ENCODE measurements at regions not wholly inside any gene's neighbourhood (a gene's known extent, or its start where the extent isn't known, plus 50 kb on each side); places are given as distances from the start of the nearest gene placed in this dataset.

- Histone ChIP-seq H2BK20ac (ENCODE audit: low read depth, low read length) (no peak overlapping the region; the same call in 1 of the 2 replicates), H2AK5ac (ENCODE audit: low read depth, low read length) (no peak overlapping the region), H2BK5ac (ENCODE audit: low read depth, low read length, poor library complexity, severe bottlenecking) (no peak overlapping the region), H3K79me1 (ENCODE audit: low read depth in 1 of 2, low read length in 2 of 2) (no peaks in the 10 kb centered on the region), H3K4ac (ENCODE audit: low read depth, low read length) (no peak overlapping the region), H3K9ac (ENCODE audit: low read depth, low read length) (no peak overlapping the region), H3K4me1 (ENCODE audit: control insufficient read depth, insufficient read depth, low read length) (no peaks in the 10 kb centered on the region), H2BK15ac (ENCODE audit: low read depth, low read length) (no peak overlapping the region), H2AK9ac (replicated peaks; ENCODE audit: low read depth, low read length, poor library complexity) (no peak overlapping the region), H3K56ac (ENCODE audit: extremely low read depth, insufficient read depth, low read length) (no peak overlapping the region), H3K9me3 (ENCODE audit: control insufficient read depth, insufficient read depth, low read length) (no peaks in the 10 kb centered on the region), H2BK120ac (ENCODE audit: low read depth, low read length) (no peak overlapping the region; the same call in 1 of the 2 replicates), H3K27ac (ENCODE audit: insufficient read depth, low read length) (no peak overlapping the region), H3K14ac (replicated peaks; ENCODE audit: low read depth, low read length) (no peak overlapping the region), H4K5ac (ENCODE audit: low read depth, low read length) (no peak overlapping the region), H3K18ac (ENCODE audit: low read depth, low read length) (no peak overlapping the region), H2AFZ (replicated peaks; ENCODE audit: low read length, poor library complexity) (no peak overlapping the region), H3K4me3 (ENCODE audit: insufficient read depth, low read depth, low read length) (no peak overlapping the region), H3K23ac (ENCODE audit: low read depth, low read length) (no peak overlapping the region), H4K8ac (ENCODE audit: low read depth in 2 of 2, low read length in 2 of 2) (no peak overlapping the region), H4K20me1 (ENCODE audit: insufficient read depth, low read length) (no peaks in the 10 kb centered on the region), H3K4me2 (ENCODE audit: low read depth, low read length) (peak overlapping the region; percentile 31), H3K36me3 (ENCODE audit: control insufficient read depth, insufficient read depth, low read length) (no peaks in the 10 kb centered on the region), H3K9me1 (ENCODE audit: insufficient read depth, low read length) (no peaks in the 10 kb centered on the region), H3K27me3 (ENCODE audit: control insufficient read depth, insufficient read depth, low read length) (no peaks in the 10 kb centered on the region), H4K91ac (ENCODE audit: insufficient read depth, low read depth, low read length) (no peak overlapping the region)
- in situ Hi-C loops (cut with MboI; ENCODE audit: low sequenced_read_pairs) (no loop called here), intact Hi-C loops (cut with micrococcal nuclease) (no loop called here), dilution Hi-C loops (cut with HindIII; ENCODE audit: low sequenced_read_pairs, unreplicated experiment) (no loop called here)
- no TSS peak for BruUV-seq (replicated peaks)
- DNase-seq (peak; percentile 91), ATAC-seq (ENCODE audit: low read depth) (peak; percentile 84)
- TF ChIP-seq MAFK (IDR thresholded peaks at IDR 0.05; ENCODE audit: low read depth, low read length) = peak; percentile 99
- no peak for TF ChIP-seq CTCF (conservative IDR thresholded peaks at IDR 0.05; ENCODE audit: low read depth, low read length)
- no peak for TF ChIP-seq POLR2A (IDR thresholded peaks at IDR 0.05; ENCODE audit: low read depth, low read length)
- TF ChIP-seq RAD21 (IDR thresholded peaks at IDR 0.05; ENCODE audit: low read length) = no peak
- TF ChIP-seq SMC3 (IDR thresholded peaks at IDR 0.05; ENCODE audit: low read depth, low read length) = no peak
- TF ChIP-seq NFE2L2 (IDR thresholded peaks at IDR 0.05; ENCODE audit: low read depth, low read length) = peak; percentile 94
- TF ChIP-seq RCOR1 (IDR thresholded peaks at IDR 0.05; ENCODE audit: insufficient replicate concordance, low read length) = no peak
- TF ChIP-seq BHLHE40 (IDR thresholded peaks at IDR 0.05; ENCODE audit: low read depth, low read length) = 0 out of 2 replicates have a peak, but pooled peaks have one; percentile 16
- TF ChIP-seq ELK1 (IDR thresholded peaks at IDR 0.05; ENCODE audit: borderline replicate concordance, low read depth, low read length) = no peak
- no peak for TF ChIP-seq USF2 (IDR thresholded peaks at IDR 0.05; ENCODE audit: low read depth, low read length)
- TF ChIP-seq CEBPB (IDR thresholded peaks at IDR 0.05; ENCODE audit: low read depth, low read length) = no peak
- TF ChIP-seq MAZ (IDR thresholded peaks at IDR 0.05; ENCODE audit: borderline replicate concordance, low read depth, low read length) = no peak
- no peak for TF ChIP-seq MXI1 (IDR thresholded peaks at IDR 0.05; ENCODE audit: borderline replicate concordance, low read depth, low read length)
- TF ChIP-seq FOS (IDR thresholded peaks at IDR 0.05; ENCODE audit: low read depth, low read length) = peak; percentile 76
- no peak for TF ChIP-seq RFX5 (IDR thresholded peaks at IDR 0.05; ENCODE audit: low read depth, low read length)
- no peak for TF ChIP-seq CHD1 (IDR thresholded peaks at IDR 0.05; ENCODE audit: low read depth, low read length)
- POLR2A ChIA-PET (ENCODE audit: unreplicated experiment) = no interaction called here
- CTCF ChIA-PET = interaction anchor here (0.6 to 0.7 kb wide), 2 partner anchors 14 to 153 kb away, joined by 3 to 4 read pairs; no protein-coding TSS in a partner anchor
Observed at GRCh38 chr4:182062936-182063335, 180.3 kb upstream of the TENM3 start.

All from IMR-90 (cell line).